NCI-H446 treated with DMSO at 0.1 percent for 48 hours (cell line): ENCODE measurements at regions not wholly inside any gene's neighbourhood (a gene's known extent, or its start where the extent isn't known, plus 50 kb on each side); places are given as distances from the start of the nearest gene placed in this dataset.

Source experiments
- DNase-seq: peaks from one replicate; lab custom pipeline; 2025; lab: John Stamatoyannopoulos, UW

- DNase-seq = no peak
These were observed 119.7 kb upstream of the RAD23B start for GRCh38 chr9:107163370-107163769.

GRCh38 chr9:107169796-107170195, 113.3 kb upstream of the RAD23B start:
- DNase-seq = no peak

DNA sequence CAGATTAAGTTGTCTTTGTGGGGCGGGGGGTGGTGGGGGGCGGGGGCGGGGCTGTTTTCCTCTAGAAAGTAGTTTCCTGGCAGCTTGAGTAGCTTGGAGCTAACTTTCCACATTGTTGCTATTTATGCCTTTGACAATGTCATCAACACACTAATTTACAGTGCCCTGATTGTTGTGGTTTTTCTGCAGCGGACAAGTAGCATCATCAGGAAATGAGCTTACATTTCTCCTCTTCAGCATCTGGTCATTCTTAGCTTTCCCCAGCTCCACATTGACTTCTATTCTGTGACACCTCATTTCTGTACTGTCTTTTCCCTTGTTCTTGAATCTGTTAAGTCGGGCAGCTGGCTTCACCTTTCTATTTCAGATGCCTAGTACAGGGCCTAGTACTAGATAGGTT, 112.3 kb upstream of the RAD23B start:
- no peak for DNase-seq

- DNase-seq = no peak
These were observed 110.7 kb upstream of the RAD23B start for GRCh38 chr9:107172160-107172978.

DNA sequence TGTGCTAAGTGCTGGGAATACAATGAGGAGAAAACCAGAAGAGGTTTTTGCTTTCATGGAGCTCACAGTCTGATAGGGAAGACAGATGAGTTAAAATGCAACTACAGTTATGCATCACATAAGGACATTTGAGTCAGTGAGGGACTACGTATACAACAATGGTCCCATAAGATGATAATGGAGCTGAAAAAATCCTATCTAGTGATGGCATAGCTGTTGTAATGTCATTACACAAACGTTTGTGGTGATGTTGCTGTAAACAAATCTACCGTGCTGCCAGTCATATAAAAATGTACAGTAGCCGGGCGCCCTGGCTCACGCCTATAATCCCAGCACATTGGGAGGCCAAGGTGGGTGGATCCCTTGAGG, 110.1 kb upstream of the RAD23B start:
- no peak for DNase-seq

- DNase-seq = no peak
These were observed 109.5 kb upstream of the RAD23B start for GRCh38 chr9:107173422-107174180.

GRCh38 chr9:107174441-107174840, 108.6 kb upstream of the RAD23B start:
- no peak for DNase-seq

DNA sequence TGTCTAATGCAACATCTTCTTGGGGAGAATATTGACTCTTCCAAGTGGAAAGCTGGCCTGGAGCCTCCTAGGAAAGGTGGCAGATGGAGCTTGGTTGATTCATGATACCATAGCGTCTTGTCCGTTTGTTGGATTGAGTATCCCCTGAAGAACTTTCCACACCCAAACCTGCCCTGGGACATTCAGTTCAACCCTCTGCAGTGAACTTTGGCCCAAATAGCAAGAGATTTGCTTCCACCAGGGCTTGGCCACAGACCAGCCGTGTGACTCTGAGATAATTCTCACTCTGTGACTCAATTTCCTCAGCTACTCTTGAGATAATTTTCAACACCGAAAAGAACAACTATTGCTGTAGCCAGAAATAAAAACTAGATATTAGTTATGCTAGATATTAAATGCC, 108.0 kb upstream of the RAD23B start:
- no peak for DNase-seq

DNA sequence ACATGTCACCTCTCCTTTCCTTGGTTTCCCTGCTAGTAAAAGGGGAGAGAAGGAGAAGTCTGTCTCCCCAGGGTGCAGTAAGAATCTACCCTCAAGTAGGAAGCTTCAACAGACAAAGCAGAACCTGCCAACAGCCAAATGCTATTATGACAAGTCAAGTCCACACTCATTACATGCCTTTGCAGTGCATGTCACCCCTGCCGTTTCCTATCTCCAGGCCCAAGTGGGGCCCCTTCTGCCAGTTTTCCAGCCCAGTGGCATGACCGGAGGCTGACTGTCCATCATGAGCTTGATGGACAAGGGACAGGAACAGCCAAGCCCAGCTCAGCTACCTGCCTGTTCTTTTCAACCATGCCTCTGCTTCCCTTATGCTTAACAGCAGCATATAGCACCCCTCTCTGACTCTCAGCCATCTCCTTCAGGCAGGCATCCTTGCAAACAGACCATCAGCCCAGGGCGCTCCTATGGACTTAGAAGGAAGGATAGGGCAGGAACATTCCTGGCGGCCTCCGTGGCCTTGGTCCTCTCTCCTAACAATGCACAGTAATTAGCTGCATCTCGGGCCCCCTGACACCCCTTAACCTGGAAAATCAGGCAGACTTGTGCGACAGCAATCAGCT, 107.2 kb upstream of the RAD23B start:
- no peak for DNase-seq

- no peak for DNase-seq
These were observed 106.5 kb upstream of the RAD23B start for GRCh38 chr9:107176436-107177151.

GRCh38 chr9:107177243-107177839, 105.7 kb upstream of the RAD23B start:
- no peak for DNase-seq

GRCh38 chr9:107177857-107178256, 105.2 kb upstream of the RAD23B start:
- DNase-seq = no peak

DNA sequence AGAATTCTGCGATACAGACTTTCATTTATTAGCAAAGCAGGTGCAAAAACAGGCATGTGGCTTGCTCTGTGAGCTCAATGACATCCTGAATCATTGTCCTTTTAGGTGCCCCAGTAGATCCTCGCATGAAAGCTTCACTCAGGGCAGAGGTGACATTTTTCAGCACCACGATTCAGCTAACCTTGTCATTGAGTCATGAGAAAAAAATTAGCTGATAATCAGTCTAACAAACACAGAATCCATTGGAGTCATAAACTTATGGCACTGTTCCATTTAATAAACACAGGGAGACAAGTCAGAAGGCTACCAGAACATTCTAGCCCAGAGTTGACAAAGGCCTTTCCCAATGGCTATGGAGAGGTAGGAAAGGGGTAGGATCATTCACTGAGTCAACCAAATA, 104.8 kb upstream of the RAD23B start:
- no peak for DNase-seq

DNA sequence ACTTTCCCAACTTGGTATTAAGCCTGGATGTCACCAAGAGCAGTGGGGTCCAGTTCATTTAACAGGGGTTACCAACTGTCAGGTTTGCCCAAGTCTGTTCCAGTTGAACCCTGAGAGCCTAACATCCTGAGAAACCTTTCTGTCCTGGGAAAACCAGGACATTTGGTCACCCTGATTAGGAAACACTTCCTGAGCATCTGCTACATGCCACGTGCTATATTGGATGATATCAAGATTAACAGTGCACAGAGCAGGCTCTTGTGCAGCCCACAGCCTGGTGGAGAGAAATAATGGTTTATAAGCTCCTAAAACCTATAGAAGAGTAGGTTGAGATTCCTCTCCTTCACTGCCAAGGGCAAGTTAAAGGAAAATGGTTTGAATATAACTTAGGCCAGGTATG, 102.9 kb upstream of the RAD23B start:
- no peak for DNase-seq

- DNase-seq = no peak
These were observed 99.9 kb upstream of the RAD23B start for GRCh38 chr9:107183176-107183575.

- DNase-seq = no peak
These were observed 94.7 kb upstream of the RAD23B start for GRCh38 chr9:107188376-107188775.

- DNase-seq = no peak
These were observed 92.8 kb upstream of the RAD23B start for GRCh38 chr9:107190061-107190935.

DNA sequence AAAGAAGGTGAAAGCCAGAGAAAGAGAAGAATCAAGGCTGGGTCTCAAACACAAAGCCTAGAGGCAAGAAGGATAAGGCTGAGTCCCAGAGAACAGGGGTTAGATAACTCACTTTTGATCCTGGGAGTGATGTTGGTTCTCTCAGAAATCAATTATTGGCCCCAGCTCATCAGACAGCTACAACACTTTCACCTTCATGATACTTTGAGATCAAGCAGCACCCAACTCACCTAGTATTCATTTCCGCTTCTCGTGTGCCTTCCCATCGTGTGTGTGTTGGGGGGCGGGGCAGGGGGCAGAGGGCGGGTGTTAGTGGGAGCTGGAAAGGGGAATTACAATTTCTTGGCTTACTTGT, 92.2 kb upstream of the RAD23B start:
- DNase-seq = no peak

DNA sequence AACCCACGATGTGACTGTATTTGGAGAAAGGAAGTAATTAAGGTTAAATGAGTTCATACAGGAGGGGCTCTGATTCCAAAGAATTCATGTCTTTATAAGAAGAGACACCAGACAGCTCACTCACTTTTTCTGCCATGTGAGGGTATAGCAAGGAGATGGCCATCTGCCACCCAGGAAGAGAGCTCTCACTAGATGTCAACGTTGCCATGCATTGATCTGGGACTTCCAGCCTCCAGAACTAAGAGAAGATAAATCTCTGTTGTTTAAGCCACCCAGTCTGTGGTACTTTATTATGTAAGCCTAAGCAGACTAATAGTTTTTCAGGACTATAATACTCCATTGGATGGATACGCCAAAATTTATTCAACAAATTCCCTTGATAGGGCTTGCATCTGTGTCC, 89.8 kb upstream of the RAD23B start:
- DNase-seq = no peak

DNA sequence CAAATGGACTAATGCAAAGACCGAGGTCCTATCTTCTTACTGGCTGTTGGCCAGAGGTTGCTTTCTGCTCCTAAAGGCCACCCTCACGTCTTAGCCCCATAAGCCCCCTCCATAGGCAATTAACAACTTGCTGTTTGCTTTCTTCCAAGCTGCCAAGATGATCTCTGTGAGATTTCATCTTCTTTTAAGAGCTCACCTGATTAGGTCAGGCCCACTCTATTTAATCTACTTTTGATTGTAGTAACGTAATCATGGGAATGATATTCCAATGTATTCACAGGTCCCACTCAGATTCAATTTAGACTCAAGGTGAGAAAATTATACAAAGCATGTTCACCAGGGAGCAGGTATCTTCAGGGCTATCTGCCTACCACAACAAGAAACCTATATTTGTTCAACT, 84.4 kb upstream of the RAD23B start:
- DNase-seq = no peak

DNA sequence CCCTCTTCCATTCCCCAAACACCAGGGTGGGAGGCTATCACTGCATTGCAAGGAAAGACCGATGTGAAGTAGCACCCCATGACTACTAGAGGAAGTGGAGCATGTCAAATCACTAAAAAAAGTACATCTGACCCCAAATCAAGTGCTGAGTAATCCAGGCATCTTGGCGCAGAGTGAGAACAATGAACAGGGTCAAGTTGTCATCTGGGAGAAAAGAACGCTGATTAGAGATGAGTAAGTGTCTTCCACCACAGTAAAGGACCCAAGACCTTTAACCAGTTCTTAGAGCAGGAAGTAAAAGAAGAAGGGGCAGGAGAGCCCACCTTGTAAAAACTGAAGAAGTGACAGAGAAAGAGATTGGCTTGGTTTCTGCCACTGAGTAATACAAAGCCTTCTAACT, 75.0 kb upstream of the RAD23B start:
- DNase-seq = no peak
